NCI-H82 (cell line): ENCODE measurements at regions not wholly inside any gene's neighbourhood (a gene's known extent, or its start where the extent isn't known, plus 50 kb on each side); places are given as distances from the start of the nearest gene placed in this dataset.
"Not testable (repeated sequence)": the region's sequence is repeated elsewhere in the genome, so short reads cannot be mapped to it uniquely, and the experiment has no call there.

Experiments used
- DNase-seq: peaks from one replicate; lab custom pipeline; 2025; lab: John Stamatoyannopoulos, UW

GRCh38 chr3:191741847-191742350, 280.9 kb downstream of the PYDC2 start:
- not testable (repeated sequence) for DNase-seq

GRCh38 chr3:191743283-191743682, 282.3 kb downstream of the PYDC2 start:
- DNase-seq = no peak

GRCh38 chr3:191750618-191751017, 289.7 kb downstream of the PYDC2 start:
- DNase-seq = no peak

GRCh38 chr3:191753196-191753595, 292.2 kb downstream of the PYDC2 start:
- DNase-seq = no peak

GRCh38 chr3:191761906-191762305, 300.9 kb downstream of the PYDC2 start:
- DNase-seq = peak; percentile 81

GRCh38 chr3:191762323-191762960, 301.5 kb downstream of the PYDC2 start:
- DNase-seq = peak; percentile 81

GRCh38 chr3:191768421-191768820, 307.5 kb downstream of the PYDC2 start:
- peak; percentile 20 for DNase-seq

- no peak for DNase-seq
Observed at GRCh38 chr3:191770541-191770940, 309.6 kb downstream of the PYDC2 start.

- DNase-seq = no peak
Observed at GRCh38 chr3:191774485-191774884, 313.5 kb downstream of the PYDC2 start.

GRCh38 chr3:191775451-191776233, 314.7 kb downstream of the PYDC2 start:
- no peak for DNase-seq

- DNase-seq = no peak
Observed at GRCh38 chr3:191781044-191781443, 320.1 kb downstream of the PYDC2 start.

GRCh38 chr3:191783024-191783423, 322.1 kb downstream of the PYDC2 start:
- no peak for DNase-seq

GRCh38 chr3:191790934-191791333, 330.0 kb downstream of the PYDC2 start:
- no peak for DNase-seq

GRCh38 chr3:191792580-191792979, 331.6 kb downstream of the PYDC2 start:
- DNase-seq = no peak

- no peak for DNase-seq
Observed at GRCh38 chr3:191795196-191795595, 334.2 kb downstream of the PYDC2 start.

GRCh38 chr3:191797271-191797670, 336.3 kb downstream of the PYDC2 start:
- DNase-seq = no peak

- DNase-seq = no peak
Observed at GRCh38 chr3:191802671-191803070, 341.7 kb downstream of the PYDC2 start.

- DNase-seq = no peak
Observed at GRCh38 chr3:191804935-191805334, 344.0 kb downstream of the PYDC2 start.

GRCh38 chr3:191808073-191808472, 347.1 kb downstream of the PYDC2 start:
- DNase-seq = no peak

- DNase-seq = peak; percentile 26
Observed at GRCh38 chr3:191809326-191809949, 348.5 kb downstream of the PYDC2 start.

GRCh38 chr3:191813245-191813644, 352.3 kb downstream of the PYDC2 start:
- no peak for DNase-seq

- DNase-seq = no peak
Observed at GRCh38 chr3:191848818-191849217, 387.9 kb downstream of the PYDC2 start.

GRCh38 chr3:191859531-191859930, 398.6 kb downstream of the PYDC2 start:
- no peak for DNase-seq
